Astrocyte of the cerebellum (primary cell): ENCODE measurements at regions not wholly inside any gene's neighbourhood (a gene's known extent, or its start where the extent isn't known, plus 50 kb on each side); places are given as distances from the start of the nearest gene placed in this dataset.

Source experiments
- DNase-seq: peaks from one replicate; pipeline ENCODE4 v3.0.0-alpha.2; 2011; ENCODE audit warnings: low read depth
- H3K4me3 ChIP-seq: 2 replicates; pipeline ENCODE4 v1.5.1; 2011; ENCODE audit warnings: mild to moderate bottlenecking, low read depth, low read length, moderate library complexity
- in situ Hi-C: cut with HindIII; loops from 2 replicates; pipeline ENCODE4 v1.10.0; 2017; ENCODE audit warnings: low sequenced_read_pairs
- TF ChIP-seq, protein P1 (sequence below): IDR thresholded peaks from 2 replicates; pipeline ENCODE4 v1.5.1; 2012; ENCODE audit warnings: low read length, low read depth, moderate library complexity, mild to moderate bottlenecking; ENCODE audit errors: missing control alignments

DNA sequence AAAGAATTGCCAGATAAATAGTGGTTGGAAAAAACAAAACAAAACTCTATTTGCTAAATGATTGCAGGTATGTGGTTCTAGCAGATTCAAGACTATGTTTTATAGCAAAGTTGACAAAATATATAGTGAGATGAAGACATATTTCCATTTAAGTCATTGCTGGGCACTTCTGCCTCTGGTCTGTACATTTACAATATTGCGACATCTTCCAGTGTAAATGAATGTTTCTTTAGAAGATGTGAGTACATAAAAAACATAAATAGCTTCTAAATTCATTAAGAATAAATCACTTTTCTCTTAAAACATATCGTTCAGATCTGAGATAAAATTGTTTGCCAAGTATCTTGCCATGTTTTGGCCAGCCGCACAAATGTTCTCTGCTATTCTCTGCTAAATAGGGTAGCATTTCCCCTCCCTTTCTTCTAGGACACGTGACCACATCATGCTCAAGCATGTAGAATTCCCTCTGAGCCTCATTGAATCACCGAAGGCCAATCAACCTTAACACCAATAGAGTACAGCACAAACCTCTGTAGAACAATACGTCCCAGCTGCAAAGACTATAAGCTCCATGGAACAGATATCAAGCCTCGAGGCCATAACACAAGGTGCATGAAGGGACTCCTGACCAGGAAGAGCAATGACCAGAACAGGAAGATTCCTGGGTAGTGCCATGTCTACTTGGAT, 1173.3 kb downstream of the GATA3 start:
- no peak for DNase-seq
- H3K4me3 ChIP-seq: no peak overlapping the region
- in situ Hi-C loops: no loop called here
- TF ChIP-seq, protein P1, sequence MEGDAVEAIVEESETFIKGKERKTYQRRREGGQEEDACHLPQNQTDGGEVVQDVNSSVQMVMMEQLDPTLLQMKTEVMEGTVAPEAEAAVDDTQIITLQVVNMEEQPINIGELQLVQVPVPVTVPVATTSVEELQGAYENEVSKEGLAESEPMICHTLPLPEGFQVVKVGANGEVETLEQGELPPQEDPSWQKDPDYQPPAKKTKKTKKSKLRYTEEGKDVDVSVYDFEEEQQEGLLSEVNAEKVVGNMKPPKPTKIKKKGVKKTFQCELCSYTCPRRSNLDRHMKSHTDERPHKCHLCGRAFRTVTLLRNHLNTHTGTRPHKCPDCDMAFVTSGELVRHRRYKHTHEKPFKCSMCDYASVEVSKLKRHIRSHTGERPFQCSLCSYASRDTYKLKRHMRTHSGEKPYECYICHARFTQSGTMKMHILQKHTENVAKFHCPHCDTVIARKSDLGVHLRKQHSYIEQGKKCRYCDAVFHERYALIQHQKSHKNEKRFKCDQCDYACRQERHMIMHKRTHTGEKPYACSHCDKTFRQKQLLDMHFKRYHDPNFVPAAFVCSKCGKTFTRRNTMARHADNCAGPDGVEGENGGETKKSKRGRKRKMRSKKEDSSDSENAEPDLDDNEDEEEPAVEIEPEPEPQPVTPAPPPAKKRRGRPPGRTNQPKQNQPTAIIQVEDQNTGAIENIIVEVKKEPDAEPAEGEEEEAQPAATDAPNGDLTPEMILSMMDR: no peak

DNA sequence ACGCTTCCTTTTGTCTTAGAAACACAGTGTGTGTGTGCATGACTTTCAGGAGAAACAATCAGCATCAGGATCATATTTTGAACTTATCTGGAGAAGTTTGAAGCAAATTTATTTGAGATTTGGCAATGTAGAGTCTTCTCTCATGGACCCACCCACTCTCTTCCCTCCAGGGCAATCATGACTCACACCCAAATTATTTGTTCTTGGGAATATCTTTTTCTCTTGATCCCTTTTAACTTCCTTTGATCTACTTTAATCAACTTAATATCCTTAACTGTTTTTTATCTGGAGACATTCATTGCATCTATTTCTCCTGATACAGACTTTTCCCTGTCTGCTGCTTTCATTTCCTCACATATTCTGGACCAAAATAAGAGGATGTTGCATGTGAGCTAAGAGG, 1174.3 kb downstream of the GATA3 start:
- DNase-seq: no peak
- in situ Hi-C loops: no loop called here
- TF ChIP-seq, protein P1: no peak
- H3K4me3 ChIP-seq: no peak overlapping the region

- H3K4me3 ChIP-seq: no peak overlapping the region
- DNase-seq: no peak
- in situ Hi-C loops: no loop called here
- TF ChIP-seq, protein P1: no peak
Observed at GRCh38 chr10:9229702-9230244, 1175.3 kb downstream of the GATA3 start.

DNA sequence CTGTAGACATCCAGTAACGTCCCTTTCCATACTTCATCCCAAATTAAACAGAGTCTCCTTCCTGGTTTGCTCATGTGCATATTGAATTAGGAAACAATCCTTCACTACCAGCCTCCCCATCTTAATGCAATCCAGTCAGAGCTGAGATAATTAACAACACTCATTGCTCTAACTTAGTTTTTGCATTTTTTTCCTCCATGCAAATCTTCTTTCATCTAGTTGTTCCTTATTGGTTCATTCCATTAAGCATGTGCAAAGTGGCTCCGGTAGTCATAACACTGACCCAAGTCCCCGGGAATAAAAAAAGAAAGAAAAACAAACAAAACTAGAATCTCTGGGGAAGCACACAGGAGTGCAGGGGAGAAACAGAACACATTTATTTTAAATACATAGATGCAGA, 1176.1 kb downstream of the GATA3 start:
- in situ Hi-C loops: no loop called here
- no peak overlapping the region for H3K4me3 ChIP-seq
- TF ChIP-seq, protein P1: no peak
- DNase-seq: no peak

DNA sequence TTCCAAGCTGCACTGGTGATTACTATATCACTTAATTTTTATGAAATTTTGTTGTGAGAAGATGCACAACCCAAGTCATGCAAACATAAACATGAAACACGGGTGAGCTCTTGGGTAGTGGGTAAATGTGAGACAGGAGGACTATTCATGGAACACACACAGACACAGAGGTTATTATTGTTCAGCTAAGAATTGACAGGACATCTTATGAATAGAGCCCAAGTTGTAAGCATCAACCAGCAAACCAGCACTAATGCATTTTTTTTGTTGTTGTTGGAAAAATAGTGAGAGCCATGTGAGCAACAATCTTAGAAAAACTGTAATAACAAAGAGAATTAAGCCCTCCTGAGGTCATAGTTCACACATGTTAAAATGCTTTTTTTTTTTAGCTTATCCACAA, 1179.7 kb downstream of the GATA3 start:
- DNase-seq: no peak
- in situ Hi-C loops: no loop called here
- H3K4me3 ChIP-seq: no peak overlapping the region
- TF ChIP-seq, protein P1: no peak

GRCh38 chr10:9238041-9238440, 1183.6 kb downstream of the GATA3 start:
- DNase-seq: no peak
- no peak overlapping the region for H3K4me3 ChIP-seq
- TF ChIP-seq, protein P1: no peak
- in situ Hi-C loops: no loop called here
